HG03175 (cell line): ENCODE measurements at regions not wholly inside any gene's neighbourhood (a gene's known extent, or its start where the extent isn't known, plus 50 kb on each side); places are given as distances from the start of the nearest gene placed in this dataset.
A peak's percentile ranks its signal among the peaks of the same experiment; 100 is the strongest.

ENCODE experiments used
- ATAC-seq: cut with Tn5 transposase; IDR thresholded peaks from one replicate; pipeline ENCODE4 v1.9.1; 2021; ENCODE audit warnings: mild to moderate bottlenecking, moderate library complexity; ENCODE audit not compliant: unreplicated experiment

- no peak for ATAC-seq
These were observed 276.7 kb upstream of the TMEM161B start for GRCh38 chr5:88545338-88545737.

GRCh38 chr5:88544671-88545070 lies 276.0 kb upstream of the TMEM161B start:
- ATAC-seq = no peak

GRCh38 chr5:88544136-88544645 lies 275.5 kb upstream of the TMEM161B start:
- ATAC-seq = no peak

- no peak for ATAC-seq
These were observed 274.1 kb upstream of the TMEM161B start for GRCh38 chr5:88542786-88543185.

GRCh38 chr5:88540471-88541115 lies 271.9 kb upstream of the TMEM161B start:
- ATAC-seq = no peak

GRCh38 chr5:88539693-88540365 lies 271.2 kb upstream of the TMEM161B start:
- no peak for ATAC-seq

- ATAC-seq = no peak
These were observed 270.4 kb upstream of the TMEM161B start for GRCh38 chr5:88539026-88539425.

- no peak for ATAC-seq
These were observed 267.5 kb upstream of the TMEM161B start for GRCh38 chr5:88536146-88536545.

- no peak for ATAC-seq
These were observed 256.3 kb upstream of the TMEM161B start for GRCh38 chr5:88524941-88525340.

- ATAC-seq = no peak
These were observed 250.4 kb upstream of the TMEM161B start for GRCh38 chr5:88519066-88519465.

GRCh38 chr5:88518131-88519016 lies 249.7 kb upstream of the TMEM161B start:
- no peak for ATAC-seq

- ATAC-seq = no peak
These were observed 247.5 kb upstream of the TMEM161B start for GRCh38 chr5:88515881-88516819.

GRCh38 chr5:88515068-88515467 lies 246.4 kb upstream of the TMEM161B start:
- ATAC-seq = no peak

GRCh38 chr5:88509403-88509802 lies 240.8 kb upstream of the TMEM161B start:
- ATAC-seq = no peak

- no peak for ATAC-seq
These were observed 238.6 kb upstream of the TMEM161B start for GRCh38 chr5:88507261-88507660.

- ATAC-seq = no peak
These were observed 234.8 kb upstream of the TMEM161B start for GRCh38 chr5:88503406-88503805.

GRCh38 chr5:88503041-88503345 lies 234.3 kb upstream of the TMEM161B start:
- ATAC-seq = no peak

- peak; percentile 81 for ATAC-seq
These were observed 233.8 kb upstream of the TMEM161B start for GRCh38 chr5:88502179-88503040.

- no peak for ATAC-seq
These were observed 227.2 kb upstream of the TMEM161B start for GRCh38 chr5:88495810-88496209.

GRCh38 chr5:88490874-88491273 lies 222.2 kb upstream of the TMEM161B start:
- ATAC-seq = no peak
